ENCODE measurements at regions not wholly inside any gene's neighbourhood (a gene's known extent, or its start where the extent isn't known, plus 50 kb on each side); places are given as distances from the start of the nearest gene placed in this dataset.

DNA sequence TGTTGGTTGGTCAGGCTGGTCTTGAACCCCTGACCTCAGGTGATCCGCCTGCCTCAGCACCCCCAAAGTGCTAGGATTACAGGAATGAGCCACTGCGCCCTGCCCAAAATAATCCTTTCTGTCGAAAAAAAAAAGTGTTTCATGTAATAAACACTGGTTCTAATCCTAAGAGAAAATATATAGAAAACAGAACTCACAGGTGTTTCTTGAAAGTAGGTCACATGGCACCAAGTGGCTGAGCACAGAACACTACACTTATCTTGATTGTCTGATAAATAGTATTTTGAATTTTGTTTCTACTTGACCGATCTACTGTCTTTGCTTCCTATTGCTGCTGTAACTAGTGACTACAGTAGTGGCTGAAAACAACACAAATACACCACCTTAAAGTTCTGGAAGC, 87.6 kb upstream of the SOD1 start:
- no peak for FAIRE-seq
- Histone ChIP-seq H3K4me1 (no peaks in the 10 kb centered on the region), H3K27ac (no peak overlapping the region), H3K36me3 (no peaks in the 10 kb centered on the region), H3K9me3 (no peaks in the 10 kb centered on the region), H3K27me3 (no peaks in the 10 kb centered on the region), H3K4me3 (no peak overlapping the region)
- DNase-seq, result no peak
- TF ChIP-seq, protein P1, sequence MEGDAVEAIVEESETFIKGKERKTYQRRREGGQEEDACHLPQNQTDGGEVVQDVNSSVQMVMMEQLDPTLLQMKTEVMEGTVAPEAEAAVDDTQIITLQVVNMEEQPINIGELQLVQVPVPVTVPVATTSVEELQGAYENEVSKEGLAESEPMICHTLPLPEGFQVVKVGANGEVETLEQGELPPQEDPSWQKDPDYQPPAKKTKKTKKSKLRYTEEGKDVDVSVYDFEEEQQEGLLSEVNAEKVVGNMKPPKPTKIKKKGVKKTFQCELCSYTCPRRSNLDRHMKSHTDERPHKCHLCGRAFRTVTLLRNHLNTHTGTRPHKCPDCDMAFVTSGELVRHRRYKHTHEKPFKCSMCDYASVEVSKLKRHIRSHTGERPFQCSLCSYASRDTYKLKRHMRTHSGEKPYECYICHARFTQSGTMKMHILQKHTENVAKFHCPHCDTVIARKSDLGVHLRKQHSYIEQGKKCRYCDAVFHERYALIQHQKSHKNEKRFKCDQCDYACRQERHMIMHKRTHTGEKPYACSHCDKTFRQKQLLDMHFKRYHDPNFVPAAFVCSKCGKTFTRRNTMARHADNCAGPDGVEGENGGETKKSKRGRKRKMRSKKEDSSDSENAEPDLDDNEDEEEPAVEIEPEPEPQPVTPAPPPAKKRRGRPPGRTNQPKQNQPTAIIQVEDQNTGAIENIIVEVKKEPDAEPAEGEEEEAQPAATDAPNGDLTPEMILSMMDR (IDR thresholded peaks at IDR 0.05), result no peak
- WGBS, 2 donors, result 67 to 83% methylated on average over 4 of the region's 4 CpGs
- ATAC-seq, result no peak
- intact Hi-C loops (cut with DNase I), result loop anchor here in 1 of 3 donors (10.0 kb wide), 1 partner anchor 377 kb away; no protein-coding TSS in a partner anchor

- H3K27ac ChIP-seq, result no peak overlapping the region
- no peak for DNase-seq
- H3K9me3 ChIP-seq, result no peaks in the 10 kb centered on the region
- 49 to 50% methylated on average over 8 of the region's 8 CpGs for WGBS, 2 donors
- intact Hi-C loops (cut with DNase I), result loop anchor here in 1 of 3 donors (10.0 kb wide), 1 partner anchor 376 kb away; no protein-coding TSS in a partner anchor
- H3K4me1 ChIP-seq, result no peaks in the 10 kb centered on the region
- H3K27me3 ChIP-seq, result no peaks in the 10 kb centered on the region
- H3K4me3 ChIP-seq, result no peak overlapping the region
- no peak for ATAC-seq
- H3K36me3 ChIP-seq, result no peaks in the 10 kb centered on the region
- FAIRE-seq, result no peak
- TF ChIP-seq, protein P1 (IDR thresholded peaks at IDR 0.05), result no peak
Measured at GRCh38 chr21:31570824-31571566, 88.5 kb upstream of the SOD1 start.

- DNase-seq (no peak), FAIRE-seq (no peak), ATAC-seq (no peak)
- Histone ChIP-seq H3K4me1 (no peaks in the 10 kb centered on the region), H3K4me3 (no peak overlapping the region), H3K9me3 (no peaks in the 10 kb centered on the region), H3K27ac (no peak overlapping the region), H3K36me3 (no peaks in the 10 kb centered on the region), H3K27me3 (no peaks in the 10 kb centered on the region)
- TF ChIP-seq, protein P1 (IDR thresholded peaks at IDR 0.05), result no peak
- intact Hi-C loops (cut with DNase I), result no loop called here
- 54 to 57% methylated on average over 7 of the region's 7 CpGs for WGBS, 2 donors
Measured at GRCh38 chr21:31566611-31567010, 92.9 kb upstream of the SOD1 start.

DNA sequence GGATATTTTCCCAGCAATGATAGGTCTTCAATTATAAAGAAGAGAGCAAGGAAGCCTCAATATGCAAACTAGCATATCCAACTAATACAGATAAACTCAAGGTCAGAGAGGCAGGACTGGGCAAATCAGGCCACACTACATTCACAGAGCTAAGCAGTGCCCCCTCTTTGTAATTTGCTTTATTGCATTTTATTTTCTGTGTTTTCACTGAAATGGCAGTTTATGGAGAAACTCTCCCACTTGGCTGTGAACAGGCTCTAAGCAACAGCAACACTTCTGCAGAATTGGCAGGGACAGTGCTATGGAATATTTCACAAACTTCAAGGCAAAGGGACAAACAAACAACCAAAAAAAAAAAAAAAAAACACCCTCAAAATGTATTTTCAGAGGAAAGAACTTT, 93.4 kb upstream of the SOD1 start:
- FAIRE-seq, result no peak
- Histone ChIP-seq H3K4me3 (no peak overlapping the region), H3K27me3 (no peaks in the 10 kb centered on the region), H3K9me3 (no peaks in the 10 kb centered on the region), H3K36me3 (no peaks in the 10 kb centered on the region), H3K4me1 (no peaks in the 10 kb centered on the region), H3K27ac (no peak overlapping the region)
- TF ChIP-seq, protein P1 (IDR thresholded peaks at IDR 0.05), result no peak
- no peak for DNase-seq
- intact Hi-C loops (cut with DNase I), result no loop called here
- ATAC-seq, result no peak

GRCh38 chr21:31564439-31564838, 95.1 kb upstream of the SOD1 start:
- ATAC-seq (no peak), DNase-seq (no peak), FAIRE-seq (no peak)
- Histone ChIP-seq H3K27me3 (no peaks in the 10 kb centered on the region), H3K36me3 (no peaks in the 10 kb centered on the region), H3K4me3 (no peak overlapping the region), H3K4me1 (no peaks in the 10 kb centered on the region), H3K9me3 (no peaks in the 10 kb centered on the region), H3K27ac (no peak overlapping the region)
- TF ChIP-seq, protein P1 (IDR thresholded peaks at IDR 0.05), result no peak
- WGBS, 2 donors, result 60 to 69% methylated on average over 9 of the region's 9 CpGs
- intact Hi-C loops (cut with DNase I), result no loop called here
